ENCODE measurements at regions not wholly inside any gene's neighbourhood (a gene's known extent, or its start where the extent isn't known, plus 50 kb on each side); places are given as distances from the start of the nearest gene placed in this dataset.

DNA sequence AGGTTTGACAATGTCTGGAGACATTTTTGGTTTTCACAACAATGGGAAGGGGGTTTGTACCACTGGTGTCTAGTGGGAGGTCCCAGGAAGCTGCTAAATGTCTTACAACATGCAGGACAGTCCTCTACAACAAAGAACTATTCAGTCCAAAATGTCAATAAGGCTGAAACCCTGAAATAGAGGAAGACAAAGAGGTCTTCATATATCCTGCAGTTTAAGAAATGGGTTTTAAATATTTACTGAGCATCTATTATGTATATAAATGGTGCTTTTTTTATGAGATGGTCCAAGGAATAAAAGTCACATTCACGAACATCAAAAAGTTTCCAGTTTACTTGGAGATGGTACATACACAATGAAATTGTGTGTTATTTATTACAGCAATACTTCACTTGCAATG is 107.3 kb downstream of the AKAP11 start:
- peak overlapping the region; percentile 99 for H3K27ac ChIP-seq (ENCODE audit: control insufficient read depth, insufficient read depth)
- H3K36me3 ChIP-seq (ENCODE audit: control insufficient read depth in 2 of 2, insufficient read depth in 2 of 2, low read length in 1 of 2) = no peaks in the 10 kb centered on the region
- SMC1A ChIA-PET (ENCODE audit: uncharacterized antibody, unreplicated experiment) = interaction anchor here (1.0 to 12.5 kb wide), 14 partner anchors 11 to 151 kb away, joined by 3 to 210 read pairs (median 12); partner anchors contain the start of gene AKAP11
- DNase-seq (ENCODE audit: low read depth, low spot score) (no peak), FAIRE-seq (no peak), ATAC-seq (no peak)
- H3K4me2 ChIP-seq (ENCODE audit: control insufficient read depth, insufficient read depth) = peak overlapping the region; percentile 83
- H3K79me2 ChIP-seq (ENCODE audit: control insufficient read depth, insufficient read depth, low read length) = no peaks in the 10 kb centered on the region
- peak overlapping the region; percentile 63 for H3K9ac ChIP-seq (ENCODE audit: control insufficient read depth, insufficient read depth, low read length)
- in situ Hi-C loops (cut with MboI) (no loop called here), intact Hi-C loops (cut with micrococcal nuclease; ENCODE audit: unreplicated experiment) (no loop called here)
- no peak overlapping the region for H3K4me3 ChIP-seq
- H2AFZ ChIP-seq (ENCODE audit: control insufficient read depth, low read depth, low read length) = no peak overlapping the region; the same call in 1 of the 2 replicates
- POLR2A ChIA-PET = interaction anchor here (1.2 to 5.1 kb wide), 5 partner anchors 14 to 107 kb away, joined by 4 to 35 read pairs (median 13); no protein-coding TSS in a partner anchor
- H4K20me1 ChIP-seq (ENCODE audit: control insufficient read depth, insufficient read depth) = no peaks in the 10 kb centered on the region
- H3K27me3 ChIP-seq (replicated peaks in 1 of 2; ENCODE audit: control insufficient read depth in 2 of 2, insufficient read depth in 2 of 2, low read length in 1 of 2) = no peaks in the 10 kb centered on the region
- H3K9me3 ChIP-seq (replicated peaks; ENCODE audit: control insufficient read depth, insufficient read depth, low read length) = peaks cover 10% of the 10 kb centered on the region
- 73% methylated on average over 1 of the region's 1 CpG for WGBS (ENCODE audit: insufficient coverage, insufficient replicate concordance, low lambda C conversion rate, missing lambda C conversion rate)
- CTCF ChIA-PET = interaction anchor here (0.9 to 5.5 kb wide), 12 partner anchors 12 to 280 kb away, joined by 3 to 39 read pairs (median 6); no protein-coding TSS in a partner anchor
- no TSS peak for BruUV-seq (replicated peaks)
- peaks cover 53% of the 10 kb centered on the region for H3K4me1 ChIP-seq (ENCODE audit: control insufficient read depth, insufficient read depth, low read length)
- RAD21 ChIA-PET (ENCODE audit: unreplicated experiment) = interaction anchor here (0.8 to 8.1 kb wide), 17 partner anchors 9 to 613 kb away, joined by 3 to 86 read pairs (median 12); partner anchors contain the start of genes AKAP11 and EPSTI1
- TF ChIP-seq, protein P1, sequence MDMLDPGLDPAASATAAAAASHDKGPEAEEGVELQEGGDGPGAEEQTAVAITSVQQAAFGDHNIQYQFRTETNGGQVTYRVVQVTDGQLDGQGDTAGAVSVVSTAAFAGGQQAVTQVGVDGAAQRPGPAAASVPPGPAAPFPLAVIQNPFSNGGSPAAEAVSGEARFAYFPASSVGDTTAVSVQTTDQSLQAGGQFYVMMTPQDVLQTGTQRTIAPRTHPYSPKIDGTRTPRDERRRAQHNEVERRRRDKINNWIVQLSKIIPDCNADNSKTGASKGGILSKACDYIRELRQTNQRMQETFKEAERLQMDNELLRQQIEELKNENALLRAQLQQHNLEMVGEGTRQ (IDR thresholded peaks at IDR 0.05; ENCODE audit: borderline replicate concordance, low read depth, low read length) = no peak
- TF ChIP-seq ZNF622 (IDR thresholded peaks at IDR 0.05) = no peak
- TF ChIP-seq, protein P2, sequence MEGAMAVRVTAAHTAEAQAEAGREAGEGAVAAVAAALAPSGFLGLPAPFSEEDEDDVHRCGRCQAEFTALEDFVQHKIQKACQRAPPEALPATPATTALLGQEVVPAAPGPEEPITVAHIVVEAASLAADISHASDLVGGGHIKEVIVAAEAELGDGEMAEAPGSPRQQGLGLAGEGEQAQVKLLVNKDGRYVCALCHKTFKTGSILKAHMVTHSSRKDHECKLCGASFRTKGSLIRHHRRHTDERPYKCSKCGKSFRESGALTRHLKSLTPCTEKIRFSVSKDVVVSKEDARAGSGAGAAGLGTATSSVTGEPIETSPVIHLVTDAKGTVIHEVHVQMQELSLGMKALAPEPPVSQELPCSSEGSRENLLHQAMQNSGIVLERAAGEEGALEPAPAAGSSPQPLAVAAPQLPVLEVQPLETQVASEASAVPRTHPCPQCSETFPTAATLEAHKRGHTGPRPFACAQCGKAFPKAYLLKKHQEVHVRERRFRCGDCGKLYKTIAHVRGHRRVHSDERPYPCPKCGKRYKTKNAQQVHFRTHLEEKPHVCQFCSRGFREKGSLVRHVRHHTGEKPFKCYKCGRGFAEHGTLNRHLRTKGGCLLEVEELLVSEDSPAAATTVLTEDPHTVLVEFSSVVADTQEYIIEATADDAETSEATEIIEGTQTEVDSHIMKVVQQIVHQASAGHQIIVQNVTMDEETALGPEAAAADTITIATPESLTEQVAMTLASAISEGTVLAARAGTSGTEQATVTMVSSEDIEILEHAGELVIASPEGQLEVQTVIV (IDR thresholded peaks at IDR 0.05; ENCODE audit: borderline replicate concordance, partially characterized antibody) = no peak
- no peak for TF ChIP-seq DPF2 (IDR thresholded peaks at IDR 0.05)
- TF ChIP-seq EGR1 (IDR thresholded peaks at IDR 0.05; ENCODE audit: borderline replicate concordance in 1 of 2, low read depth in 2 of 2, low read length in 2 of 2) = no peak
- no peak for TF ChIP-seq BHLHE40 (IDR thresholded peaks at IDR 0.05; ENCODE audit: borderline replicate concordance in 1 of 2, low read depth in 2 of 2, low read length in 1 of 2)
- TF ChIP-seq, protein P3, sequence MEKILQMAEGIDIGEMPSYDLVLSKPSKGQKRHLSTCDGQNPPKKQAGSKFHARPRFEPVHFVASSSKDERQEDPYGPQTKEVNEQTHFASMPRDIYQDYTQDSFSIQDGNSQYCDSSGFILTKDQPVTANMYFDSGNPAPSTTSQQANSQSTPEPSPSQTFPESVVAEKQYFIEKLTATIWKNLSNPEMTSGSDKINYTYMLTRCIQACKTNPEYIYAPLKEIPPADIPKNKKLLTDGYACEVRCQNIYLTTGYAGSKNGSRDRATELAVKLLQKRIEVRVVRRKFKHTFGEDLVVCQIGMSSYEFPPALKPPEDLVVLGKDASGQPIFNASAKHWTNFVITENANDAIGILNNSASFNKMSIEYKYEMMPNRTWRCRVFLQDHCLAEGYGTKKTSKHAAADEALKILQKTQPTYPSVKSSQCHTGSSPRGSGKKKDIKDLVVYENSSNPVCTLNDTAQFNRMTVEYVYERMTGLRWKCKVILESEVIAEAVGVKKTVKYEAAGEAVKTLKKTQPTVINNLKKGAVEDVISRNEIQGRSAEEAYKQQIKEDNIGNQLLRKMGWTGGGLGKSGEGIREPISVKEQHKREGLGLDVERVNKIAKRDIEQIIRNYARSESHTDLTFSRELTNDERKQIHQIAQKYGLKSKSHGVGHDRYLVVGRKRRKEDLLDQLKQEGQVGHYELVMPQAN (conservative IDR thresholded peaks at IDR 0.05) = no peak
- TF ChIP-seq, protein P4, sequence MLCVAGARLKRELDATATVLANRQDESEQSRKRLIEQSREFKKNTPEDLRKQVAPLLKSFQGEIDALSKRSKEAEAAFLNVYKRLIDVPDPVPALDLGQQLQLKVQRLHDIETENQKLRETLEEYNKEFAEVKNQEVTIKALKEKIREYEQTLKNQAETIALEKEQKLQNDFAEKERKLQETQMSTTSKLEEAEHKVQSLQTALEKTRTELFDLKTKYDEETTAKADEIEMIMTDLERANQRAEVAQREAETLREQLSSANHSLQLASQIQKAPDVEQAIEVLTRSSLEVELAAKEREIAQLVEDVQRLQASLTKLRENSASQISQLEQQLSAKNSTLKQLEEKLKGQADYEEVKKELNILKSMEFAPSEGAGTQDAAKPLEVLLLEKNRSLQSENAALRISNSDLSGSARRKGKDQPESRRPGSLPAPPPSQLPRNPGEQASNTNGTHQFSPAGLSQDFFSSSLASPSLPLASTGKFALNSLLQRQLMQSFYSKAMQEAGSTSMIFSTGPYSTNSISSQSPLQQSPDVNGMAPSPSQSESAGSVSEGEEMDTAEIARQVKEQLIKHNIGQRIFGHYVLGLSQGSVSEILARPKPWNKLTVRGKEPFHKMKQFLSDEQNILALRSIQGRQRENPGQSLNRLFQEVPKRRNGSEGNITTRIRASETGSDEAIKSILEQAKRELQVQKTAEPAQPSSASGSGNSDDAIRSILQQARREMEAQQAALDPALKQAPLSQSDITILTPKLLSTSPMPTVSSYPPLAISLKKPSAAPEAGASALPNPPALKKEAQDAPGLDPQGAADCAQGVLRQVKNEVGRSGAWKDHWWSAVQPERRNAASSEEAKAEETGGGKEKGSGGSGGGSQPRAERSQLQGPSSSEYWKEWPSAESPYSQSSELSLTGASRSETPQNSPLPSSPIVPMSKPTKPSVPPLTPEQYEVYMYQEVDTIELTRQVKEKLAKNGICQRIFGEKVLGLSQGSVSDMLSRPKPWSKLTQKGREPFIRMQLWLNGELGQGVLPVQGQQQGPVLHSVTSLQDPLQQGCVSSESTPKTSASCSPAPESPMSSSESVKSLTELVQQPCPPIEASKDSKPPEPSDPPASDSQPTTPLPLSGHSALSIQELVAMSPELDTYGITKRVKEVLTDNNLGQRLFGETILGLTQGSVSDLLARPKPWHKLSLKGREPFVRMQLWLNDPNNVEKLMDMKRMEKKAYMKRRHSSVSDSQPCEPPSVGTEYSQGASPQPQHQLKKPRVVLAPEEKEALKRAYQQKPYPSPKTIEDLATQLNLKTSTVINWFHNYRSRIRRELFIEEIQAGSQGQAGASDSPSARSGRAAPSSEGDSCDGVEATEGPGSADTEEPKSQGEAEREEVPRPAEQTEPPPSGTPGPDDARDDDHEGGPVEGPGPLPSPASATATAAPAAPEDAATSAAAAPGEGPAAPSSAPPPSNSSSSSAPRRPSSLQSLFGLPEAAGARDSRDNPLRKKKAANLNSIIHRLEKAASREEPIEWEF (IDR thresholded peaks at IDR 0.05; ENCODE audit: insufficient replicate concordance, low read depth, low read length) = no peak
- TF ChIP-seq TCF3 (IDR thresholded peaks at IDR 0.05; ENCODE audit: borderline replicate concordance, insufficient read depth, low read depth, low read length) = no peak
- TF ChIP-seq IRF4 (IDR thresholded peaks at IDR 0.05; ENCODE audit: low read depth, low read length) = no peak
- no peak for TF ChIP-seq TCF12 (IDR thresholded peaks at IDR 0.05; ENCODE audit: low read depth, low read length)
- TF ChIP-seq ZZZ3 (IDR thresholded peaks at IDR 0.05; ENCODE audit: control insufficient read depth, insufficient read length, low read depth) = no peak
